ENCODE measurements at regions not wholly inside any gene's neighbourhood (a gene's known extent, or its start where the extent isn't known, plus 50 kb on each side); places are given as distances from the start of the nearest gene placed in this dataset.

- Mint-ChIP-seq H3K36me3 (ENCODE audit: insufficient read depth in 1 of 3, low read depth in 3 of 3) (peaks cover 8 to 20% (median 9%) of the 10 kb centered on the region in 3 experiments), H3K4me1 (no peaks in the 10 kb centered on the region), H3K9me3 (peaks cover 88 to 90% of the 10 kb centered on the region in 2 experiments), H3K27me3 (ENCODE audit: low read depth) (no peaks in the 10 kb centered on the region), H3K4me3 (no peak overlapping the region), H3K27ac (no peak overlapping the region)
- Histone ChIP-seq H3K9ac (ENCODE audit: extremely low read depth, insufficient read length, low read length) (no peak overlapping the region), H4K20me1 (ENCODE audit: control insufficient read depth, insufficient read depth, insufficient read length) (no peaks in the 10 kb centered on the region), H3K4me2 (ENCODE audit: insufficient read depth, insufficient read length, low read length) (no peak overlapping the region), H3K27ac (ENCODE audit: insufficient read length, low read depth, low read length) (no peak overlapping the region), H3K79me2 (ENCODE audit: insufficient read depth, low read length) (no peaks in the 10 kb centered on the region), H3K14ac (ENCODE audit: insufficient read depth, low read length) (no peak overlapping the region), H3K23ac (ENCODE audit: insufficient read length, low read depth, low read length) (no peak overlapping the region), H2BK15ac (ENCODE audit: low read depth, low read length) (no peak overlapping the region), H3K4me1 (ENCODE audit: insufficient read depth, low read length) (no peaks in the 10 kb centered on the region), H3K18ac (ENCODE audit: insufficient read length, low read depth, low read length) (no peak overlapping the region), H4K8ac (replicated peaks; ENCODE audit: insufficient read length, low read depth, low read length) (no peak overlapping the region), H3K4ac (ENCODE audit: low read depth, low read length) (no peak overlapping the region), H2BK5ac (ENCODE audit: insufficient read length, low read length) (no peak overlapping the region), H3K27me3 (ENCODE audit: insufficient read depth, low read length) (no peaks in the 10 kb centered on the region), H2AFZ (ENCODE audit: low read length) (no peak overlapping the region), H2AK5ac (ENCODE audit: insufficient read length, low read length) (no peak overlapping the region), H3K79me1 (ENCODE audit: insufficient read depth, low read depth, low read length, poor library complexity, severe bottlenecking) (no peaks in the 10 kb centered on the region), H2BK20ac (ENCODE audit: low read depth, low read length, poor library complexity, severe bottlenecking) (no peak overlapping the region), H2BK12ac (ENCODE audit: insufficient read length, low read depth, low read length) (no peak overlapping the region), H3K9me3 (ENCODE audit: control insufficient read depth, low read depth, low read length) (peaks cover 27% of the 10 kb centered on the region), H3T11ph (ENCODE audit: low read length) (no peak overlapping the region), H4K5ac (ENCODE audit: insufficient read length, low read depth, low read length) (no peak overlapping the region), H4K91ac (ENCODE audit: insufficient read length, low read depth, low read length) (no peak overlapping the region), H2BK120ac (ENCODE audit: low read depth, low read length, poor library complexity, severe bottlenecking) (no peak overlapping the region), H3K56ac (ENCODE audit: insufficient read length, low read depth, low read length) (no peak overlapping the region), H3K23me2 (ENCODE audit: insufficient read length, low read depth, low read length, poor library complexity, severe bottlenecking) (no peaks in the 10 kb centered on the region)
- no peak for TF ChIP-seq CTCF (conservative IDR thresholded peaks at IDR 0.05)
- DNase-seq = no peak
- WGBS (ENCODE audit: extremely low coverage, insufficient read length, low lambda C conversion rate) = no CpG with 5 or more reads among the region's 1 CpG
These were observed 331.1 kb downstream of the ANKRD30A start for GRCh38 chr10:37456456-37456855.

All from H9 (cell line).